IgD-negative memory B cell (primary cell): ENCODE measurements at regions not wholly inside any gene's neighbourhood (a gene's known extent, or its start where the extent isn't known, plus 50 kb on each side); places are given as distances from the start of the nearest gene placed in this dataset.

Experiments used
- H3K27ac Mint-ChIP-seq, 3 donors: one replicate each; pipeline ENCODE4 v1.8.0; 2020 to 2022; ENCODE audit warnings: mild to moderate bottlenecking in 3 of 3, mixed read lengths in 3 of 3, moderate library complexity in 1 of 3
- H3K27me3 Mint-ChIP-seq: one replicate; pipeline ENCODE4 v1.8.0; 2021; ENCODE audit warnings: mixed read lengths
- H3K36me3 Mint-ChIP-seq: one replicate; pipeline ENCODE4 v1.8.0; 2020; ENCODE audit warnings: mild to moderate bottlenecking, mixed read lengths
- H3K4me1 Mint-ChIP-seq, 3 donors: one replicate each; pipeline ENCODE4 v1.8.0; 2020 to 2022; ENCODE audit warnings: mixed read lengths in 3 of 3, mild to moderate bottlenecking in 1 of 3
- H3K4me3 Mint-ChIP-seq, 4 donors: one replicate each; pipeline ENCODE4 v1.8.0; 2020 to 2022; ENCODE audit warnings: mild to moderate bottlenecking in 4 of 4, mixed read lengths in 4 of 4, moderate library complexity in 3 of 4
- H3K9me3 Mint-ChIP-seq, 3 donors: one replicate each; pipeline ENCODE4 v1.8.0; 2020 to 2021; ENCODE audit warnings: mixed read lengths in 3 of 3, mild to moderate bottlenecking in 1 of 3

- H3K27me3 Mint-ChIP-seq: peaks cover 4% of the 10 kb centered on the region
- no peaks in the 10 kb centered on the region for H3K4me1 Mint-ChIP-seq
- no peaks in the 10 kb centered on the region for H3K9me3 Mint-ChIP-seq
- no peaks in the 10 kb centered on the region for H3K36me3 Mint-ChIP-seq
- no peak overlapping the region for H3K4me3 Mint-ChIP-seq
- H3K27ac Mint-ChIP-seq: no peak overlapping the region
These were observed 88.6 kb downstream of the RTL6 start for GRCh38 chr22:44409211-44409973.

GRCh38 chr22:44408829-44409192 is 89.2 kb downstream of the RTL6 start:
- Mint-ChIP-seq H3K4me1 (no peaks in the 10 kb centered on the region), H3K4me3 (no peak overlapping the region), H3K27me3 (peaks cover 4% of the 10 kb centered on the region), H3K27ac (no peak overlapping the region), H3K36me3 (no peaks in the 10 kb centered on the region), H3K9me3 (no peaks in the 10 kb centered on the region)

GRCh38 chr22:44407987-44408828 is 89.8 kb downstream of the RTL6 start:
- Mint-ChIP-seq H3K27ac (no peak overlapping the region), H3K4me1 (no peaks in the 10 kb centered on the region), H3K4me3 (no peak overlapping the region), H3K36me3 (peaks cover 1% of the 10 kb centered on the region), H3K27me3 (peaks cover 2% of the 10 kb centered on the region), H3K9me3 (no peaks in the 10 kb centered on the region)

GRCh38 chr22:44407171-44407986 is 90.7 kb downstream of the RTL6 start:
- H3K9me3 Mint-ChIP-seq: no peaks in the 10 kb centered on the region

GRCh38 chr22:44406341-44407170 is 91.5 kb downstream of the RTL6 start:
- peaks cover 1% of the 10 kb centered on the region for H3K36me3 Mint-ChIP-seq
- H3K9me3 Mint-ChIP-seq: no peaks in the 10 kb centered on the region
- peaks cover 2% of the 10 kb centered on the region for H3K27me3 Mint-ChIP-seq
- H3K4me1 Mint-ChIP-seq: no peaks in the 10 kb centered on the region
- no peak overlapping the region for H3K4me3 Mint-ChIP-seq
- H3K27ac Mint-ChIP-seq: no peak overlapping the region

More at GRCh38 chr22:44407171-44407986, 90.7 kb downstream of the RTL6 start:
- peaks cover 1% of the 10 kb centered on the region for H3K36me3 Mint-ChIP-seq
- no peak overlapping the region for H3K4me3 Mint-ChIP-seq
- no peaks in the 10 kb centered on the region for H3K4me1 Mint-ChIP-seq
- no peak overlapping the region for H3K27ac Mint-ChIP-seq
- H3K27me3 Mint-ChIP-seq: peaks cover 2% of the 10 kb centered on the region

- H3K4me3 Mint-ChIP-seq: no peak overlapping the region
- H3K27ac Mint-ChIP-seq: no peak overlapping the region
- no peaks in the 10 kb centered on the region for H3K4me1 Mint-ChIP-seq
These were observed 92.4 kb downstream of the RTL6 start for GRCh38 chr22:44405661-44406060.

GRCh38 chr22:44404341-44405020 is 91.7 kb upstream of the SHISAL1 start:
- Mint-ChIP-seq H3K27ac (no peak overlapping the region), H3K36me3 (peaks cover 1% of the 10 kb centered on the region), H3K4me3 (no peak overlapping the region), H3K9me3 (no peaks in the 10 kb centered on the region), H3K27me3 (peaks cover 2% of the 10 kb centered on the region), H3K4me1 (no peaks in the 10 kb centered on the region)

More at GRCh38 chr22:44405661-44406060, 92.4 kb downstream of the RTL6 start:
- Mint-ChIP-seq H3K27me3 (peaks cover 2% of the 10 kb centered on the region), H3K36me3 (peaks cover 1% of the 10 kb centered on the region), H3K9me3 (no peaks in the 10 kb centered on the region)

- H3K36me3 Mint-ChIP-seq: peaks cover 1% of the 10 kb centered on the region
- H3K9me3 Mint-ChIP-seq: no peaks in the 10 kb centered on the region
- H3K4me1 Mint-ChIP-seq: no peaks in the 10 kb centered on the region
- no peak overlapping the region for H3K27ac Mint-ChIP-seq
- no peak overlapping the region for H3K4me3 Mint-ChIP-seq
- peaks cover 2% of the 10 kb centered on the region for H3K27me3 Mint-ChIP-seq
These were observed 91.0 kb upstream of the SHISAL1 start for GRCh38 chr22:44403602-44404329.

GRCh38 chr22:44403166-44403565 is 90.4 kb upstream of the SHISAL1 start:
- H3K27me3 Mint-ChIP-seq: peaks cover 2% of the 10 kb centered on the region
- peaks cover 1% of the 10 kb centered on the region for H3K36me3 Mint-ChIP-seq
- H3K27ac Mint-ChIP-seq: no peak overlapping the region
- H3K9me3 Mint-ChIP-seq: no peaks in the 10 kb centered on the region
- no peak overlapping the region for H3K4me3 Mint-ChIP-seq
- no peaks in the 10 kb centered on the region for H3K4me1 Mint-ChIP-seq

- Mint-ChIP-seq H3K27me3 (peaks cover 4% of the 10 kb centered on the region), H3K4me3 (no peak overlapping the region), H3K27ac (no peak overlapping the region), H3K4me1 (no peaks in the 10 kb centered on the region), H3K9me3 (no peaks in the 10 kb centered on the region), H3K36me3 (peaks cover 1% of the 10 kb centered on the region)
These were observed 89.7 kb upstream of the SHISAL1 start for GRCh38 chr22:44402196-44403111.

GRCh38 chr22:44401783-44402110 is 89.0 kb upstream of the SHISAL1 start:
- no peaks in the 10 kb centered on the region for H3K9me3 Mint-ChIP-seq
- H3K27me3 Mint-ChIP-seq: peaks cover 6% of the 10 kb centered on the region
- peaks cover 1% of the 10 kb centered on the region for H3K36me3 Mint-ChIP-seq
- no peaks in the 10 kb centered on the region for H3K4me1 Mint-ChIP-seq
- H3K27ac Mint-ChIP-seq: no peak overlapping the region
- H3K4me3 Mint-ChIP-seq: no peak overlapping the region

GRCh38 chr22:44400763-44401060 is 88.0 kb upstream of the SHISAL1 start:
- no peak overlapping the region for H3K4me3 Mint-ChIP-seq
- peaks cover 1% of the 10 kb centered on the region for H3K36me3 Mint-ChIP-seq
- peaks cover 6% of the 10 kb centered on the region for H3K27me3 Mint-ChIP-seq
- H3K9me3 Mint-ChIP-seq: no peaks in the 10 kb centered on the region
- H3K4me1 Mint-ChIP-seq: no peaks in the 10 kb centered on the region
- no peak overlapping the region for H3K27ac Mint-ChIP-seq
